ENCODE measurements at regions not wholly inside any gene's neighbourhood (a gene's known extent, or its start where the extent isn't known, plus 50 kb on each side); places are given as distances from the start of the nearest gene placed in this dataset.

GRCh38 chr13:58876473-58876872, 1244.9 kb downstream of the PCDH17 start:
- DNase-seq (ENCODE audit: low spot score) = no peak
- ATAC-seq (ENCODE audit: insufficient number of reproducible peaks, low FRiP score, low read depth) = no peak

GRCh38 chr13:58879114-58879513, 1247.6 kb downstream of the PCDH17 start:
- no peak overlapping the region for H3K4me3 ChIP-seq
- no peaks in the 10 kb centered on the region for H3K9me3 ChIP-seq
- ATAC-seq (ENCODE audit: insufficient number of reproducible peaks, low FRiP score, low read depth) = no peak
- no peaks in the 10 kb centered on the region for H3K36me3 ChIP-seq
- H3K27me3 ChIP-seq (replicated peaks; ENCODE audit: insufficient read depth) = no peaks in the 10 kb centered on the region
- no peak overlapping the region for H3K27ac ChIP-seq
- DNase-seq (ENCODE audit: low spot score) = no peak
- H3K4me1 ChIP-seq (ENCODE audit: control insufficient read depth in 1 of 2, low read depth in 2 of 2) = no peaks in the 10 kb centered on the region
- TF ChIP-seq CTCF (IDR thresholded peaks at IDR 0.05) = no peak

More at GRCh38 chr13:58876473-58876872, 1244.9 kb downstream of the PCDH17 start:
- Histone ChIP-seq H3K36me3 (no peaks in the 10 kb centered on the region), H3K9me3 (no peaks in the 10 kb centered on the region), H3K4me3 (no peak overlapping the region), H3K27me3 (replicated peaks; ENCODE audit: insufficient read depth) (no peaks in the 10 kb centered on the region), H3K4me1 (ENCODE audit: control insufficient read depth in 1 of 2, low read depth in 2 of 2) (no peaks in the 10 kb centered on the region), H3K27ac (no peak overlapping the region)
- no peak for TF ChIP-seq CTCF (IDR thresholded peaks at IDR 0.05)

GRCh38 chr13:58882516-58882915, 1251.0 kb downstream of the PCDH17 start:
- ATAC-seq (ENCODE audit: insufficient number of reproducible peaks, low FRiP score, low read depth) (no peak), DNase-seq (ENCODE audit: low spot score) (no peak)
- Histone ChIP-seq H3K9me3 (no peaks in the 10 kb centered on the region), H3K36me3 (no peaks in the 10 kb centered on the region), H3K27ac (no peak overlapping the region), H3K27me3 (replicated peaks; ENCODE audit: insufficient read depth) (no peaks in the 10 kb centered on the region), H3K4me1 (ENCODE audit: control insufficient read depth in 1 of 2, low read depth in 2 of 2) (no peaks in the 10 kb centered on the region), H3K4me3 (no peak overlapping the region)
- TF ChIP-seq CTCF (IDR thresholded peaks at IDR 0.05) = no peak

- no peak for TF ChIP-seq CTCF (IDR thresholded peaks at IDR 0.05)
- DNase-seq (ENCODE audit: low spot score) (no peak), ATAC-seq (ENCODE audit: insufficient number of reproducible peaks, low FRiP score, low read depth) (no peak)
- H3K4me3 ChIP-seq = no peak overlapping the region
- no peaks in the 10 kb centered on the region for H3K36me3 ChIP-seq
- H3K27me3 ChIP-seq (replicated peaks; ENCODE audit: insufficient read depth) = no peaks in the 10 kb centered on the region
- H3K9me3 ChIP-seq = no peaks in the 10 kb centered on the region
- no peaks in the 10 kb centered on the region for H3K4me1 ChIP-seq (ENCODE audit: control insufficient read depth in 1 of 2, low read depth in 2 of 2)
- H3K27ac ChIP-seq = no peak overlapping the region
These were observed 1251.9 kb downstream of the PCDH17 start for GRCh38 chr13:58883405-58883804.

GRCh38 chr13:58884353-58885209, 1253.0 kb downstream of the PCDH17 start:
- Histone ChIP-seq H3K4me1 (ENCODE audit: control insufficient read depth in 1 of 2, low read depth in 2 of 2) (no peaks in the 10 kb centered on the region), H3K4me3 (no peak overlapping the region), H3K36me3 (no peaks in the 10 kb centered on the region), H3K27ac (no peak overlapping the region), H3K27me3 (replicated peaks; ENCODE audit: insufficient read depth) (no peaks in the 10 kb centered on the region), H3K9me3 (no peaks in the 10 kb centered on the region)
- ATAC-seq (ENCODE audit: insufficient number of reproducible peaks, low FRiP score, low read depth) (no peak), DNase-seq (ENCODE audit: low spot score) (no peak)
- no peak for TF ChIP-seq CTCF (IDR thresholded peaks at IDR 0.05)

Data from thoracic aorta (tissue), 2 donors.